Lower leg skin (tissue), 3 donors: ENCODE measurements at regions not wholly inside any gene's neighbourhood (a gene's known extent, or its start where the extent isn't known, plus 50 kb on each side); places are given as distances from the start of the nearest gene placed in this dataset.

Experiments used
- POLR2A ChIP-seq, 2 donors: fragments of 450-650 bp; IDR thresholded peaks; one replicate each; pipeline ENCODE4 v1.6.1; 2016 to 2017; ENCODE audit warnings: antibody characterized with exemption in 2 of 2, mild to moderate bottlenecking in 1 of 2, moderate library complexity in 1 of 2
- TF ChIP-seq, protein P1 (sequence below), 3 donors: fragments of 450-650 bp; IDR thresholded peaks; one replicate each; pipeline ENCODE4 v1.5.1; 2016; ENCODE audit warnings: antibody characterized with exemption in 3 of 3, mild to moderate bottlenecking in 3 of 3, moderate library complexity in 2 of 3

DNA sequence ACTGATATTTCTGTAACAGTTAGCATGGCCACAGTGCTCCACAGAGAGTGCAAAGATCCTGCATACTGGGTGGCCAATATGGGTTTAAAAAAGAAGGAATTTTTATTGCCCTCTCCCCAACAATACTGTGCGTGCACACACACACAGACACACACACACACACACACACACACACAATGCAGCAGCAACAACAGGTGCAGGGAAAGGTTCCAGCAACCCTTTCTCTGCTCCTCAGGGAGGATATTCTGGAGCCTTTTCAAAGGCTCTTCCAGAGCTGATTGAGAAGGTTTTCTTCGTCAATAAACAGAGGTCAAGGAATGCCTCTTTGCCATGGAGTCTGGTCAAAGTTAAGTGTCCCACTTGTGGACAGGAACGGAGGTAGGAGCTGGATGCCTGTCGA is 84.8 kb upstream of the ZFP42 start:
- TF ChIP-seq, protein P1, sequence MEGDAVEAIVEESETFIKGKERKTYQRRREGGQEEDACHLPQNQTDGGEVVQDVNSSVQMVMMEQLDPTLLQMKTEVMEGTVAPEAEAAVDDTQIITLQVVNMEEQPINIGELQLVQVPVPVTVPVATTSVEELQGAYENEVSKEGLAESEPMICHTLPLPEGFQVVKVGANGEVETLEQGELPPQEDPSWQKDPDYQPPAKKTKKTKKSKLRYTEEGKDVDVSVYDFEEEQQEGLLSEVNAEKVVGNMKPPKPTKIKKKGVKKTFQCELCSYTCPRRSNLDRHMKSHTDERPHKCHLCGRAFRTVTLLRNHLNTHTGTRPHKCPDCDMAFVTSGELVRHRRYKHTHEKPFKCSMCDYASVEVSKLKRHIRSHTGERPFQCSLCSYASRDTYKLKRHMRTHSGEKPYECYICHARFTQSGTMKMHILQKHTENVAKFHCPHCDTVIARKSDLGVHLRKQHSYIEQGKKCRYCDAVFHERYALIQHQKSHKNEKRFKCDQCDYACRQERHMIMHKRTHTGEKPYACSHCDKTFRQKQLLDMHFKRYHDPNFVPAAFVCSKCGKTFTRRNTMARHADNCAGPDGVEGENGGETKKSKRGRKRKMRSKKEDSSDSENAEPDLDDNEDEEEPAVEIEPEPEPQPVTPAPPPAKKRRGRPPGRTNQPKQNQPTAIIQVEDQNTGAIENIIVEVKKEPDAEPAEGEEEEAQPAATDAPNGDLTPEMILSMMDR (IDR thresholded peaks at IDR 0.05): no peak
- no peak for TF ChIP-seq POLR2A (IDR thresholded peaks at IDR 0.05)
